Upper lobe of left lung (tissue), 4 donors: ENCODE measurements at regions not wholly inside any gene's neighbourhood (a gene's known extent, or its start where the extent isn't known, plus 50 kb on each side); places are given as distances from the start of the nearest gene placed in this dataset.

ENCODE experiments used
- POLR2A ChIP-seq, 4 donors: fragments of 450-650 bp; IDR thresholded peaks; one replicate each; pipeline ENCODE4 v1.5.1; 2016 to 2017; ENCODE audit warnings: antibody characterized with exemption in 4 of 4, mild to moderate bottlenecking in 2 of 4
- POLR2AphosphoS5 ChIP-seq, 2 donors: sonication (generic); formaldehyde crosslinking; IDR thresholded peaks; one replicate each; pipeline ENCODE4 v1.5.1; 2017; ENCODE audit warnings: antibody characterized with exemption in 2 of 2

- no peak for TF ChIP-seq POLR2AphosphoS5 (IDR thresholded peaks at IDR 0.05)
- no peak for TF ChIP-seq POLR2A (IDR thresholded peaks at IDR 0.05)
These were observed 61.1 kb upstream of the TFPI start for GRCh38 chr2:187615364-187615763.
